Kasumi-1 (cell line): ENCODE measurements at regions not wholly inside any gene's neighbourhood (a gene's known extent, or its start where the extent isn't known, plus 50 kb on each side); places are given as distances from the start of the nearest gene placed in this dataset.

Experiments
- DNase-seq, 2 experiments: peaks; one replicate each; lab custom pipeline; 2025; lab: John Stamatoyannopoulos, UW

DNA sequence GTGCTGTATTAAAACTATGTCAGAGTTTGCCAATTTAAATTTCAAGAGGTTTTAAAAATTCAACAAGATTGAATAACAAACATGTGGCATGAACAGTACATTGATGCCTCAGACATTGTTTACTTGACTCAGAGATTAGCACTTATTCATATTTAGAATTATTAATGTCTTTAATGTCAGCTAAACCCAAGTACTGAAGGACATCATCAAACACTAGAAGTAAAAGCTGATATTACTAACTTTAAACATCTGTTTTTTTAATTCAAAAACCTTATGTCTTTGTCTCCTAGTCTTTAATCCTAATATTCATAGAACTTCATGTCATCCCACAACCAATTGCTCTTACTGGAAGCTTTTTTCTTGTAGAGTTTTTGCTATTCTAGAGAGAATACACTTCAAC lies 406.2 kb upstream of the PCDH7 start:
- DNase-seq: no peak

DNA sequence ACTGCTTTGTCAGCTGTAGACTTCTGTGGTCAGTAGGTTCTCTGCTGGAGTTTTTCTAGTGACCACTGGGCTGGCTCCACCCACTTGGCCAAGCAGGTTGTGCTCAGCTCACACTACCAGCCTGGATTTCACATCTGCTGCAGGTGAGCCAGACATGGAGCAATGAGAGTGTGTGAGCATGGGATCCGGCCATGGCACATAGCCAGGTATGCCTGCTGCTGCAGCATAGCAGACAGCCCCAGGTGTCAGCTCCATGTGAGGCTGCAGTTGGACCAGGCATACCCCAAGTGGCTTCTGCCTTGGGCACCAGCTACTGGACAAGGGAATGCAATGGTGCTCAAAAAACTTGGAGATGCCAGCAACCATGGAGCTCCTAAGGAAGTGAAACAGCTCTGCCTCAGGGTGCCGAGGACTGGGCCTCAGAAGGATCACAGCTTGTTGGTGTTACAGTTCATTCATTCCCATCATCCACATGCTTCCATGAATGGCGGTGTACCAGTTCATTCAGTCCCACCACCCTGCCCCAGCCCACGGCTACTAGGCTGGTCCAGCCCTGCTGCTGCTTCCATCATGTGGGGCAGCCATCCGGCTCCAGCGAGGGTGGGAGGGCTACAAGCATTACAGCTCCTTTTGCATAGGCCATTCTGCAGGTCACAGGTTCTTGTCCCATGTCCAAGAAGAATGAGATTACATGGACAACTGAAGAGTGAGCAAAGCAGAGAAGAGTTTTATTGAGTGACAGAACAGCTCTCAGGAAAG lies 389.1 kb upstream of the PCDH7 start:
- DNase-seq: no peak

DNA sequence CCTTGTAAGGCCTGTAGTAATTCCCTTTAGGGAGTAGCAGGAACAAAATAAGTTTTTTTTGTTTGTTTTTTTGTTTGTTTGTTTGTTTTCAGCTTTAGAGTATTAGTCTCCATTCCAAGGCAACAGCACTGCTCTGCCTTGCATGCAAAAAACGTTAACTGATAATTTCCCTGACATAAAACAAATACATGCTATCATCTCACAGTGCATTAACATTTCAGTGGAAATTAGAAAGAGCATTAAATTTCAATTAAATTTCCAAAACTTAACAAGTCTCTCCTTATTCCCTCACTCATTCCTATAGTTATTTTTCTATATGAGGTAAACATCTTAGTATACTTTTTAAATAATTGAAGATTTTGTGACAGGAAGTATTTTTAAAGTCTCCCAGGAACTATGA lies 378.4 kb upstream of the PCDH7 start:
- DNase-seq: no peak

DNA sequence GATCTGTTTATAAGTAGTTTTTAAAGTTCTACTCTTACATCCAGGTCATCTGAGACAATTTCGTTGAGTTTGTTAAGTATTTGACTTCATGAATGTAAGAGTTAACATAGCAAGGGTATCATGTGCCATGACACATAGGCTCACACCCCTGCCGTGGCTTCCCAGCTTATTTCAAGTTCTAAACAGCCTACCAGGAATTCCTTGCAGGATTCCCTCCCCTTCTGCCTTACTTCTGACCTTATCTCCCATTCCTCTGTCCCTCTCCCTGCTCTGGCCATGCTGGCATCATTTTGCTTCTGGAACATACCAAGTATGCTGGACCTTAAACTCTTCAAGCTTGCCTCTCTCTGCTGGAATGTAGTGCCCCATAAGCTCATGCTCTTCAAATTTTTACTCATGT lies 369.9 kb upstream of the PCDH7 start:
- no peak for DNase-seq

DNA sequence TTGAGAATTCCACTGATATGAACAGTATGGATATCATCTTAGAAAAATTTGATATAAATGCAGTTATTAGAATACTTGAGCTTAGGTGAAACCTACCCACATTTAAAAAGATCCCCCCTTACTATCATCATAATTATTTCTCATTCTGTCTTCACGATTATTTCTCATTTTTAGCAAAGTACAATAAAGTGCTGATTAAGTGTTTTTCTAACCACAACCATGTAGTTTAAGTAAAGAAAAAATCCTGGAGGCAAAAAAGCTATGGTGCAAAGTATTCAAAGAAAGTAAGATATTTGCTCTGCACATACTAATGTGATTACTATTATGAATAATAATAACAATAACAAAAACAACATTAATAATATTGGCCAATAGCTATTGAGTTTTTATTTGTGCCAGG lies 365.6 kb upstream of the PCDH7 start:
- no peak for DNase-seq

DNA sequence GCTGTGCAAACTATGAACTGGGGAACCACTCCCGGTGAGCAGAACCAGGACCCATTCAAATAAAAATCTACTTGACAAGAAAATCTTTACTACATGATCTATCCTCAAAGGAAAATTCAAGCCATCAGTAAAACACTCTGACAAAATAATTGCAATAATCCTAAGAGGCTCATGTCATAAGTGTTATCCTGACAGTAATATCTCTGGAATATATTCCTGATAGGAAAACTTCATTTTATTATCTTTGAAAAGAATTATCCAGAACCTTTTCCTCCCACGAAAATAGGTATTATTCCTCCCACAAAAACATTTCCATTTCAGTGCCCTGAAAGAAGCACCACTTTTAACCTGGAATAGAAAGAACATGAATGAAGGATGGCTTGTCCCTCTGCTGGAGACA lies 357.7 kb upstream of the PCDH7 start:
- no peak for DNase-seq

DNA sequence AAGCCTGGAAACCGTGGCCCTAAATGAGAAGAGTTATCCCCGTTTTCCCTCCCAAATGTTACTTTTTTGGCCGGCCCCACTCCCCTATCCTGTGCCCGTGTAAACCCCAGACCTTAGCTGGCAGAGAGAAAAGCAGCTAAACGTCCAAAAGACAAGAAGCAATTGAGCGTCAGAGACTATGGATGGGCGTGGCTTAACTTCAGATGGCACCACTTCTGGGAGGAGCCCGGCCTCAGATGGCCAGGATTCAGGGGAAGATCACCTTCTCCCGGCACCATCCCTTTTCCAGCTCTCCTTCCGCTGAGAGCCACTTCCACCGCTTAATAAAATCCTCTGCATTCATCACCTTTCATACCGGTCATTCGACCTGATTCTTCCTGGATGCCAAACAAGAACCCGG lies 350.1 kb upstream of the PCDH7 start:
- DNase-seq: no peak

DNA sequence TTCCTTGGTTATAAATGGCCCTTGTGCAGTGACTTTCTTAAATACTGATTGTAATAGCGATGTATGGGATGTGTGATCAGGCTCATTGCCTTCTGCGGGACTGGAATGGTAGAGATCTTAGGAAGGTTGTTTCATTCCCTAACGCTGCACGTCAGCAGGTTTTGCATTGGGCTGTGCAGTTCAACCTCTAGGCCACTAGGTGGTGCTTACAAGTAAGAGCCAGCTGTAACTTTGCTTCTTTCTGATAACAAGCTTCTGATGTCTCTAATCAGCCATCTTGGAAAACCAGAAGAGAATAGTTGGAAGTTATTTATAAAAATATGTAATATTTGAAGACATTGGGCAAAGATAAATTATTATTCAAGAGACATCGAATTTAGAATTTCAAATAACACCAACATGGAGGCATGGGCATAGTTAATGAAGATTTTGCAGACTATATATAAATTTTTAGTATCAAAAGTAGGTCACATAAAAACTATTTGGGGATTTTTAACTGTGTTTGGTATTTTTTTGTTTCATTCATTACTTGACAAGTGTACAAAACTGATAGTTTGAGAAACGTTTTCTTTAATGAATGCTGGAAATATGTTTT lies 339.7 kb upstream of the PCDH7 start:
- DNase-seq: peak; percentile 75 to 77

DNA sequence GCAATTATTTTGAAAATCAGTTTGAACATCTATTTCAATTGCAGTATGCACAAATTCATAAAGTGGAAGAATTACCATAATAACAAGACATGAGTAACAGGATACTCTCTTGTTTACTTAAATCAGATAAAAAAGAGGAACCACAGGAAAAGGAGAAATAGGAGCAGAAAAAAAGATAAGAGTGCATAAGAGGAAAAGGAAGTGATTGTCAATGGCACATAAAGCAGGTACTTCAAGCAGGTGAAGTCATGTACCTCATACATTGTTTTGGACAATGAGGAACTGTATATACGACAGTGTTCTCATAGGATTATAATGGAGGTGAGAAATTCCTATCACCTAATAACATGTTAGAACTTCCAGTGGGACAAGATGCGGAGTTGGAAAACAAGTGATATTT lies 334.5 kb upstream of the PCDH7 start:
- DNase-seq: peak; percentile 29 to 54

DNA sequence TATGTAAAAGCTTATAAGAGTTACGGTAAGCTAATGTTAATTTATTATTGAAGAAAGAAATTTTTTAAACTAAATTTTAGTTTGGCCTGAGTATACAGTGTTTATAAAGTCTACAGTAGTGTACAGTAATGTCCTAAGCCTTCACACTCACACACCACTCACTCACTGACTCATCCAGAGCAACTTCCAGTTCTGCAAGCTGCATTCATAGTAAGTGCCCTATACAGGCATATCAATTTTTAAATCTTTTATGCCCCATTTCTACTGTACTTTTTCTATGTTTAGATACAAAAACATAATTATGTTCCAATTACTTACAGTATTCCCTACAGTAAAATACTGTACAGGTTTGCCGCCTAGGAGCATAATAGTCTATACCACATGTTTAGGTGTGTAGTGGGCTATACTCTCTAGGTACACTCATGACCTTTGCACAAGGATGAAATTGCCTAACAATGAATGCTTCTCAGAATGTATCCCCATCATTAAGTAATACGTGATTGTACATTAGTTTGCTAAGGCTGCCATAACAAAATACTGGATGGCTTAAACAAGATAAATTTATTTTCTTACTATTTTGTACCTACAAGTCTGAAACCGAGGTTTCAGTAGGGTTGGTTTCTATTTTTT lies 333.8 kb upstream of the PCDH7 start:
- no peak for DNase-seq

DNA sequence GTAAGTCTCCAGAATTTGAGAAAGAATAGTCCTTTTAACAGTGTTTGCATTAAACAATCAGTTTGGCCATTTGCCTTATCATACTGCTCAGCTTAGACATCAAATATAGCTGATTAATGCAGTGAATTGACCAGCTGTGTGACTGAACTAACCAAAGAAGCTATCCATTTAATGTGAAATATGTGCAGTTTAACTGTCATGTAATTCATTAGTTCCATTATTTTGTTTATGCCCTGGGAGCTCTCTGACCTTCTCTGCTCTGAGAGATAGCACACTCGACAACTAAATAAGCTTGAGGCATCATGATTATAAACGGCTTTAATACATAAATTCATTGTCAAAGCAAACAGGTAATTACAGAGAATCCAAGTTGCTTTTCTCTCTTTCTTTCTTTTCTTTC lies 324.3 kb upstream of the PCDH7 start:
- no peak for DNase-seq

DNA sequence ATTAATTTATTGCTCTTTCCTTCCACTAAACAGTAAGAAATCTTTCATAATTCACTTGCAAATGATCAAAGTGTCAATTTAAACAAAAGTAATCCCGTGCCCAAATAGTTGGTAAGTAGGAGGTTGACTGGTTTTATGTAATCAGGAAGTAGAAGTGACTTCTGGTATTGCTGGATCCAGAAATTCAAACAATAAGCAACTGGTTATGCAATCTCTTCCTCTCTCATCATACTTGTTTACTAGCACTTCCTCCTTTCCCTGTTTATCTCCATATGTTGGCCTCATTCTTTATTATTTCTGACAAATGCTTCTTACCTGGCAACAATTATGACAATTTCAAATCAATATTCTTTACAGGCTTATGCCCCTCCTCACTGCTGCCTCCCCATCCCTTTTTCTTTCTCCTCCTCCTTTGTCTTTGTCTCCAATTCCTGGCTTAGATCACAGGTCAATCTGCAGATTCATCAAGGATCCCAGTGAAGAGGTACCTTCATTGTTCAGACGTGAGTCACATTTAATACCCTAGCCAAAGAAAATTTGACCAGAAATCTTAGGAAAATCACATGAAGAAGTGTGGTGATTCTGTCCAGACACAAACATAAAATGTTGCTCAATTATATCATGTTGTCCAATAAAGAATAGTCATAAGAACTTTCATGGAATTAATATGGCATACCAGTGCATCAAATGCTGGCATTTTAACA lies 323.2 kb upstream of the PCDH7 start:
- DNase-seq: peak; percentile 5 to 19

DNA sequence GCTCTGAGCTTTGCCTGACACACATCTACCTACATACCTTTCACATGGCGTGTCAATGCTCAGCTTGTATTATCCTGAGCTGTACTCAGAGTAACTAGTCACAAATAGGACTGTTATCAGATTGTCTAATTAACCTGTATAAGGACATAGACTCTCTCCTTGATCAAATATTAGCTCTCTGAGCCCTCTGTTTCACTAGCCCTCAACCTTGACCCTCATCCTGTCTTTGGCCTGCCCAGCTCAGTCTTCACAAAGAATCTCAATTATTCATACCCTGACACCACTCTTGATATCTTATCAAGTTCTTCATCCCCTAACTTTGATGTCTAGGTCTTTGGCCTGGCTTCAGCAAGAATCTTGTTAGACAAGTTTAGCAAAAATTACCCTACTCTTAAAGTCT lies 320.7 kb upstream of the PCDH7 start:
- DNase-seq: no peak

DNA sequence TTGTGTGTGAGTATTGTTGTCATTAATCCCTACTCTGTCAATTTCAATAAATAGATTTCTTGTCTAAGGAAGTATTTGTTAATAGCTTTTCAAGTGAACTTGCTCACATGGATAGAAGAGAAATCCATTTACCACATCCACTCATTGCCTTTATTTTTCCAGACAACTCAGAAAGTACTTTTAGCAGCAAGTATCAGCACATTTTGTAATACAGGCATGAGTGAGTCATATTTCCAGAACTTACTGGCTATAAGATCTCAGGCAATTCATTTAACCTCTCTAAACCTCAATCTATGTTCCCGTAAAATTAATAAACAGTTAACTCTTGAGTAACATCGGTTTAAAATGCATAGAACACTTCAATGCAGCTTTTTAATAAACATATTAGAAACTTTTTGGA lies 317.9 kb upstream of the PCDH7 start:
- DNase-seq: no peak

DNA sequence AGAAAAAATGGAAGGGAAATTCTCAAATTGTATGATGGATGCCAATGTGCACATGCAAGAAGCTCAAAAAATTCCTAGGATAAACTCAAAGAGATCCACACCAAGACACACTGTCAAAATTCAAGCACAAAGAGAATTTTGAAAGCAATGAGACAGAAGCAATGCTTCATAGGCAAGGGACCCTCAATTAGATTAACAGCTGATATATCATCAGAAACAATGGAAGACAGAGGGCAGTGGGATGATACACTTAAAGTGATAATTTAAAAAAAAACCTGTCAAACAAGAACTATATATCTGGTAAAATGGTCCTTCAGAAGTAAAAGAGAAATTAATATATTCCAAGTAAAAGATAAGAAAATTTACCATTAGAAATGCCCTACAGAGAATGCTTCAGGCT lies 306.3 kb upstream of the PCDH7 start:
- DNase-seq: peak; percentile 5 to 21

DNA sequence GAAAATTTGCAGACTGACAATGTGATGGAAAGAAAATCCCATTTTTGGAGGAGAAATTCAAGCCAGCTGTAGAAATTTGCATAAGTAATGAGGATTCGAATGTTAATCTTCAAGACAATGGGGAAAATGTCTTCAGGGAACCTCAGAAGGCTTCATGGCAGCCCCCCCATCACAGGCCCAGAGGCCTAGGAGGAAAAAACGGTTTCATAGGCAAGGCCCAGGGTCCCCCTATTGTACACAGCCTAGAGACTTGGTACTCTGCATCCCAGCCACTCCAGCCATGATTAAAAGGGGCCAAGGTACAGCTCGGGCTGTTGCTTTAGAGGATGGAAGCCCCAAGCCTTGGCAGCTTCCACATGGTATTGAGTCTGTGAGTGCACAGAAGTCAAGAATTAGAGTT lies 303.6 kb upstream of the PCDH7 start:
- DNase-seq: no peak

DNA sequence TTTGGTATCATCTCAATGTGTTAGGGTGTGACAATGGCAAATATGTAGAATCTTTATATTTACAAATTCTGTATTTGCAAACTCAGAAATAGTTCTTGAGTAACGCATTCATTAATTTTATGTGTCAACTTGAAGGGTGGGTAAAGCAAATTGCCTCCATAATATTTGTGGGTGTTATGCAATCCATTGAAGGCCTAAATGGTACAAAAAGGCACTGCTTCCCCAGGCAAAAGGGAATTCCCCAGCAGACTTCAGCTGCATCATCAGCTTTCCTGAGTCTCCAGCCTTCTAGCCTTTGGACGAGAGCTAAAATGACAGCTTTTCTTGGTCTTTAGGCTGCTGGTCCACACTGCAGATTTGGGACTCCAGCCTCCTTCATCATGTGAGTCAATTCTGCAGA lies 292.2 kb upstream of the PCDH7 start:
- DNase-seq: no peak

DNA sequence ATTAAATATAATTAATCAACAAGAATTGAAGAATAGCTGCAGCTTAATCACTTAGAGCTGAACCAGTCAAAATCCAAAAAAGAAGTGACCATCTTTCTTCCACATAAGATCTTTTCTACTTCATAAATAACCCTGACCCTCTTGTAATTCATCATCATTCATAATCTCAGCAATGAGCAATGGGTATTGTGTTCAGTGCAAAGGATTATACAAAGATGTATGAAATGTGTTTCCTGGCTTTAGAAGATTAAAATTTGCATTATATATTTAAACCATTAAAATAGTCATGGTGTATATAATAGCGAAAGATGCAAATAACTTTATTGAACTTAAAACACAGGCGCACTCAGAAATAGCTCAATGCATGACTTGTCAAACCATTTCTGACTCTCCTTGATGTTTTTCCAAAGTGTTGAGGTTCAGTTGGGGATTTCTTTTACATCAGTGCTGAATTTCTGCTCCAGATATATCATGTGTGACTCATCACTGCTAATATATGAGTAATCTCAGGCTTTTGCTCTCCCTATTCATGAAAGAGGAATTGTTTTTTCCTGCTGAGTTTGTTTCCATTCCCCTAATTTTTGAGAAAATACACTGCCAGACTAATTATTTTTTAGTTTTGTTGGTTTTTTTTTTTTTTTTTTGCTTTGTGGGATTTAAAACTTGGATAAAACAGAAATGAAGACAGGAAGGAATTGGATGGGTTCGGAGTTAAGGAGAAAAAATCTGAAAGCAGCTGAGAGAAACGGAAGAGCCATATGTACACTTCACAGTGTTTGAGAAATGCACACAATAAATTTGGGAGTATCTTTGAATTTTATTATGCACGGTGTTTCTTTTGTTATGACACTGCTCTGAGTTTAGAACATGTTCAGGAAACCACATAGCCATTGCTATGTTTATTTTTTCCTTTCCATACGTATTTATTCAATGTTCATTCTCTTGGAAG lies 290.1 kb upstream of the PCDH7 start:
- no peak for DNase-seq

DNA sequence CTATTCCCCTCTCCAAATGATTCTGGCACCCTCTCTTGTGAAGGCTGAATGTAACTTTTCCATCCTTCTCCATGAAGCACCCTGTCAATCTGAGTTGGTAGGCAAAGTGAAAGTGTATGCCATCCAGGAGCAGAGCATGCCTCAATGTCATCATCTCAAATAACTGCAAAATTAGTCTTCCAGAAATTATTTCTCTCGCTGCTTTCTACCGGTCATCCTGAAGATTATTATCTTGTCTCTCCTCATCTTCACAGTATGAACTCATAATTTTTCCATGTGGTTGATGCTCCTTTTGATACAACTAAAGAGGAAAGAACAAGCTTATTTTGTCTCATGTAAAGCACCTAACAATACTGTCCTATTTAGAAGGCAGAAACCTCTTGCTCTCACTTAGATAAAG lies 285.5 kb upstream of the PCDH7 start:
- DNase-seq: no peak

DNA sequence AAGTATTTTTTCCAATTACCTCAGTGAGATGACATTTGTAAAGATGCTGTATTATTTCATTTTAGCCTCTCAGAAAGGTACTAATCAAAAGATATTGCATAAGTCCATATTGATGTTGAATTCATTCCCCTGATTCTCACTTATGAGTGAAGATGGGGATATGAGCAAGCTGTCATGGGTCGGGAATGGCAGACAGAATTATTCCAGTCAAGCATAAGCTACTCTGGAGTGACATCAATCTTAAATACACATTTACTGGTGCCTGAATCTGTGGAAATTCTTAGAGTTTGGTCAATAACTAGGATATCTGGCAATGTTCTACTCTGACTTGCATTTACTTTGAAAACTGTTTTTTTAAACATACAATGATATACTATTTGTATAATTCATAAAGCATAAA lies 283.8 kb upstream of the PCDH7 start:
- DNase-seq: no peak

DNA sequence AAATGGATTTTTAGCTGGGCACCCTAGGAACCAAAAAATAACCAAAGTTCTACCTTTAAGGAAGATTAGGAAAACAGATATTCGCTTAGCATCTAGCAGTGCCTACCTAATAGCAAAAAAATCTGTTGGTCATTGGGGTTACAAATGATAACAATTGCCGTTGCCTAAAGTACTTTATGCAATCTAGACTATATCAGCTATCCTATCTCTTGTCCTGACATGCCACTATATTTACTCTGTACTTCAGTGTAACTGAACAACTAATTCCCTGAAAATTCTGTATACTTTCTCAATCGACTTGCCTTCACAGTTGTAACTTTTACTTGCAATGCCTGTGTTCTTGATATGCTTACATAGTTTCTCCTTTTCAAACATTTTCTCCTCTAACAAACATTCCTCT lies 282.9 kb upstream of the PCDH7 start:
- no peak for DNase-seq

DNA sequence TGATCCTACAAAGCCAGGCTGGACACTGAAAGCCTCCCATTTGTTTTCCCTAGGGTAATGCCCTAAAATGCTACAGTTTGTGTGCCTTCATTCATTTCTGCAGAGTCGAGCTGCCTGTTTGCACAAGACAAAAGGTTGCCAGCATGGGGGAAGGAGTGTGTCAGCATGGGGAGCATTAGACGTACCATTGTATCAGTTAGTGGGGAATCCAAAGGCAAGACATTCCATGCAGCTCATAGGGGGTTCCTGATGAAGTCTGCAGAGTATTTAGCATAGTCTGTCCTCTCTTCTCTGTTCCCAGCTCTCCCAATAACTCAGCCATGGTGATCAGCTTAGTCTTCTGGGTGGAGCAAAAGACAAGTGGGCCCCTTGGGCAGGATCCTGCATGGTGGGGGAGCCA lies 276.9 kb upstream of the PCDH7 start:
- no peak for DNase-seq
